CD4-positive, alpha-beta T cell (primary cell): ENCODE measurements at regions not wholly inside any gene's neighbourhood (a gene's known extent, or its start where the extent isn't known, plus 50 kb on each side); places are given as distances from the start of the nearest gene placed in this dataset.

ENCODE experiments used
- ATAC-seq: fragments of 200-7000 bp; cut with Tn5 transposase; one replicate; pipeline ENCODE4 v1.10.0; 2022; ENCODE audit warnings: mild to moderate bottlenecking; ENCODE audit not compliant: poor library complexity
- CTCF ChIA-PET: fragments of 350-600 bp; sonication (Branson Sonifier 250); formaldehyde crosslinking; loops from one replicate; lab custom pipeline; 2021; ENCODE audit warnings: antibody characterized with exemption, inconsistent platforms; lab: Charles Lee
- POLR2A ChIA-PET: fragments of 350-600 bp; sonication (Branson Sonifier 250); formaldehyde crosslinking; loops from one replicate; lab custom pipeline; 2021; ENCODE audit warnings: antibody characterized with exemption, inconsistent platforms; lab: Charles Lee
- DNase-seq, 14 experiments: peaks; one replicate each; pipeline ENCODE4 v3.0.0-alpha.2; 2013 to 2020; ENCODE audit warnings: mixed read lengths in 2 of 14
- H3K27ac ChIP-seq, 2 donors: one replicate each; pipeline versions ENCODE4 v1.5.1 to v1.7.0; 2013; ENCODE audit warnings: low read length in 2 of 2, low read depth in 1 of 2, mild to moderate bottlenecking in 1 of 2
- H3K27me3 ChIP-seq, 2 experiments: 1 replicate in 1 of 2; 2 replicates in 1 of 2; pipeline versions ENCODE4 v1.6.1 to v1.7.0; 2013; ENCODE audit warnings: low read length in 2 of 2, control low read depth in 1 of 2, mild to moderate bottlenecking in 1 of 2, moderate library complexity in 1 of 2; ENCODE audit not compliant: insufficient read depth in 2 of 2, control insufficient read depth in 1 of 2
- H3K36me3 ChIP-seq: one replicate; pipeline ENCODE4 v1.6.1; 2013; ENCODE audit warnings: low read length, control low read depth; ENCODE audit not compliant: insufficient read depth
- H3K4me1 ChIP-seq: one replicate; pipeline ENCODE4 v1.6.1; 2013; ENCODE audit warnings: low read length, control low read depth; ENCODE audit not compliant: insufficient read depth
- H3K4me3 ChIP-seq: one replicate; pipeline ENCODE4 v1.5.1; 2013; ENCODE audit warnings: mild to moderate bottlenecking, low read length, moderate library complexity
- H3K9me3 ChIP-seq, 2 experiments: 1 replicate in 1 of 2; 2 replicates in 1 of 2; pipeline versions ENCODE4 v1.6.1 to v1.7.0; 2013; ENCODE audit warnings: low read length in 2 of 2, mild to moderate bottlenecking in 2 of 2, control low read depth in 1 of 2, moderate library complexity in 1 of 2; ENCODE audit not compliant: control insufficient read depth in 1 of 2, insufficient read depth in 1 of 2
- H3K27ac Mint-ChIP-seq: one replicate; pipeline ENCODE4 v1.8.0; 2020; ENCODE audit warnings: mixed read lengths
- H3K27me3 Mint-ChIP-seq: one replicate; pipeline ENCODE4 v1.8.0; 2021; ENCODE audit warnings: mixed read lengths
- H3K36me3 Mint-ChIP-seq: one replicate; pipeline ENCODE4 v1.8.0; 2021; ENCODE audit warnings: low read depth, mixed read lengths
- H3K4me1 Mint-ChIP-seq: one replicate; pipeline ENCODE4 v1.8.0; 2021; ENCODE audit warnings: low read depth, mixed read lengths
- H3K4me3 Mint-ChIP-seq: one replicate; pipeline ENCODE4 v1.8.0; 2020; ENCODE audit warnings: mild to moderate bottlenecking, mixed read lengths
- H3K9me3 Mint-ChIP-seq: one replicate; pipeline ENCODE4 v1.8.0; 2020; ENCODE audit warnings: mixed read lengths
- CTCF ChIP-seq: fragments of 200-600 bp; IDR thresholded peaks from one replicate; pipeline ENCODE4 v1.8.0; 2022; ENCODE audit warnings: antibody characterized with exemption, mild to moderate bottlenecking
- intact Hi-C, 2 experiments: fragments of 100-400 bp; cut with DNase I in 1 of 2; cut with micrococcal nuclease in 1 of 2; formaldehyde crosslinking; loops; one replicate each; pipeline versions ENCODE4 v1.15.1 to v1.9.0; 2023 to 2025; cut with DNase I, micrococcal nuclease

GRCh38 chr4:166341992-166342391, 469.0 kb downstream of the TLL1 start:
- peaks cover 0 to 7% of the 10 kb centered on the region in 2 experiments for H3K9me3 ChIP-seq
- POLR2A ChIA-PET, result no interaction called here
- ATAC-seq, result no peak
- H3K36me3 ChIP-seq, result no peaks in the 10 kb centered on the region
- Mint-ChIP-seq H3K27ac (no peak overlapping the region), H3K27me3 (no peaks in the 10 kb centered on the region), H3K9me3 (peaks cover 2% of the 10 kb centered on the region), H3K4me1 (no peaks in the 10 kb centered on the region), H3K36me3 (no peaks in the 10 kb centered on the region), H3K4me3 (no peak overlapping the region)
- no peaks in the 10 kb centered on the region for H3K27me3 ChIP-seq
- DNase-seq, result no peak
- H3K27ac ChIP-seq, result no peak overlapping the region
- TF ChIP-seq CTCF, result no peak
- H3K4me3 ChIP-seq, result no peak overlapping the region
- intact Hi-C loops, result no loop called here
- CTCF ChIA-PET, result no interaction called here
- no peaks in the 10 kb centered on the region for H3K4me1 ChIP-seq

- Mint-ChIP-seq H3K9me3 (no peaks in the 10 kb centered on the region), H3K4me1 (no peaks in the 10 kb centered on the region), H3K27me3 (no peaks in the 10 kb centered on the region), H3K4me3 (no peak overlapping the region), H3K36me3 (no peaks in the 10 kb centered on the region), H3K27ac (no peak overlapping the region)
- Histone ChIP-seq H3K36me3 (no peaks in the 10 kb centered on the region), H3K4me3 (no peak overlapping the region), H3K27me3 (no peaks in the 10 kb centered on the region), H3K9me3 (peaks cover 0 to 2% of the 10 kb centered on the region in 2 experiments), H3K4me1 (no peaks in the 10 kb centered on the region), H3K27ac (no peak overlapping the region)
- ATAC-seq, result no peak
- ChIA-PET CTCF (no interaction called here), POLR2A (no interaction called here)
- intact Hi-C loops, result no loop called here
- no peak for TF ChIP-seq CTCF
- no peak for DNase-seq
Measured at GRCh38 chr4:166363198-166363597, 490.2 kb downstream of the TLL1 start.

GRCh38 chr4:166366012-166366411, 493.0 kb downstream of the TLL1 start:
- POLR2A ChIA-PET, result no interaction called here
- CTCF ChIA-PET, result no interaction called here
- no peaks in the 10 kb centered on the region for H3K4me1 ChIP-seq
- peaks cover 0 to 2% of the 10 kb centered on the region in 2 experiments for H3K9me3 ChIP-seq
- no peaks in the 10 kb centered on the region for H3K4me1 Mint-ChIP-seq
- no peaks in the 10 kb centered on the region for H3K36me3 Mint-ChIP-seq
- no peak overlapping the region for H3K27ac ChIP-seq
- H3K9me3 Mint-ChIP-seq, result peaks cover 3% of the 10 kb centered on the region
- no peak overlapping the region for H3K27ac Mint-ChIP-seq
- no peak overlapping the region for H3K4me3 ChIP-seq
- intact Hi-C loops, result no loop called here
- no peaks in the 10 kb centered on the region for H3K27me3 ChIP-seq
- no peak for DNase-seq
- H3K36me3 ChIP-seq, result no peaks in the 10 kb centered on the region
- H3K27me3 Mint-ChIP-seq, result no peaks in the 10 kb centered on the region
- no peak for TF ChIP-seq CTCF
- no peak overlapping the region for H3K4me3 Mint-ChIP-seq
- ATAC-seq, result no peak
